GM19099 (cell line): ENCODE measurements at regions not wholly inside any gene's neighbourhood (a gene's known extent, or its start where the extent isn't known, plus 50 kb on each side); places are given as distances from the start of the nearest gene placed in this dataset.

Source experiments
- POLR2A ChIP-seq: IDR thresholded peaks from 3 replicates; pipeline ENCODE4 v1.6.1; 2011; ENCODE audit warnings: low read depth; ENCODE audit not compliant: insufficient read length; ENCODE audit errors: extremely low read depth

GRCh38 chr2:133986081-133986837, 267.6 kb upstream of the MGAT5 start:
- no peak for TF ChIP-seq POLR2A

DNA sequence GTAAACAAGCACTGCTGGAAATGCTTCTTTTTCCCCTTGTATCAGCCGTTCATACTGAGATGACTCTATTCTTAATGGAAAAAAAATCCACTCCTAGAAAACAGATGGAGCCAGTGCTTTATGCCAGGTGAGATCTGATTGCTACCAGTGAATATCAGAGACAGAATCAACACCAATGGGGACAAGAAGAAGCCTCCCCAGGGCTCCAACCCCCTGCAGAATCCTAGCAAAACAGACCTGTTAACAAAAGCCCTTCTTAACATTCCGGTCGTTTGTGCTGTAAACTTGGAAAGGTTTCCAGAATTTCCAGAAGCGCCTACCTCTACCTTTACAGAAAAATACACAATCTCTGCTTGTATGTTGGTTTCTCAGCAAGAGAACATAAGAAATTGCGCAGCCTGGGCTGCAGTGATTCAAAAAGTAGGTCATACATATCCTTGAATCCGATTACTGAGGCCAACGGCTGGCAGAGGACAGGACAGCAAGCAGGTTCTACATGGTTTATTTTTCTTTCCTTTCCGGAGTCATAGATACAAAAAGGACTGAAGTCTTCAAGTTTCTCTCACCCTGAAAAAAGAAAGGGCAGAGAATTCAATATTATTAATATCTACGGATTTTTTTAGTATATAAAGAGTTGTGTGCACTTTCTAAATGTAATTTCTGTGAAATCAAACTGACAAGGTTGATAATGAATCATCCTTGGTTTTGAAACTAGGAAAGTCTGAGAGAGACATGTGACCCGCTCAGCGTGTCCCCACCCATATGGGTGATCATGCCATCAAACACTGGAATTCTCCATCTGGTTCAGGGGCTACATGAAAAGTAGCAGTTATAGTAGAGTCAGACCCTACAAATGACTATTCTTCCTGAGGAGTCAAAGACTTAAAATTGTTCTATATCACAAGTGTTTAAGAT, 266.7 kb upstream of the MGAT5 start:
- no peak for TF ChIP-seq POLR2A

DNA sequence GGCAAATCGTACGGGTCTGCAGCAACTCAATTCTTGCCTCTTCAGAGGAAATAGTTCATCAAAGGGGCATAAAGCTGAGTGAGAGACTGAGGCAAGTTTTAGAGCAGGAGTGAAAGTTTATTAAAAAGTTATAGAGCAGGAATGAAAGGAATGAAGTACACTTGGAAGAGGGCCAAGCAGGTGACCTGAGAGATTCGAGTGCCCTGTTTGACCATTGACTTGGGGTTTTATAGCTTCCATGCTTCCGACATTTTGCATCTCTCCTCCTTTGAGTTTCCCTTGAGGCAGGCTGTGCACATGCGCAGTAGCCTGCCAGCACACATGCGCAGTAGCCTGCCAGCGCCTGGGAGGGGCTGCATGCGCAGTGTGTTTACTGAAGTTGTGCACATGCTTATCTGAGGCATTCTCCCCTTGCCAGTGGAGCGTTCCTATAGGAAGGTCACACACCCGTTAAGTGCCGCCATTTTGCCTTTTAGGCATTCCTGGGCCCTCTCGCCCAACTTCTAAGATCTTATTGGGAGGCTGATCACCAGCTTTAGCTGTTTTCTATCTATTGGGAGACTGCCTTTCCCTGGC, 265.5 kb upstream of the MGAT5 start:
- no peak for TF ChIP-seq POLR2A

GRCh38 chr2:133991606-133992168, 262.2 kb upstream of the MGAT5 start:
- TF ChIP-seq POLR2A = no peak

DNA sequence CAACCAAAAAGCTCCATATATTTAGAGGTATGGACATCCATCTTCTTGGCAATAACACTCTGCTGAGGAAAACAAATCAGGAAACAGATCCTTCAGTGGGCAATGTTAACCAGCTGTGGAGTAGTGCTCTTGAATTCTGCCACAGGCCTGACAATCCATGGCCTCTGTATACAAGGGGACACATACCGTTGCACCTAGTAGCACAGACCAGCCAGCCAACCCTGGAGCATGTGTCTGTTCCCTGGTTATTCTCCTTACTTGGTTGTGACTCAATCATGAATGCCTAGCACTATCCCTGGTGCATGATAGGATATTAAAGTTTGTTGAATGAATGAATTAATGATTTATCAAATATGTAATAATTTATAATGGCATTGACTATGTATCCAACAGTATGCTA, 261.4 kb upstream of the MGAT5 start:
- no peak for TF ChIP-seq POLR2A

GRCh38 chr2:133993160-133993559, 260.7 kb upstream of the MGAT5 start:
- no peak for TF ChIP-seq POLR2A

GRCh38 chr2:134002391-134002790, 251.5 kb upstream of the MGAT5 start:
- TF ChIP-seq POLR2A = no peak

DNA sequence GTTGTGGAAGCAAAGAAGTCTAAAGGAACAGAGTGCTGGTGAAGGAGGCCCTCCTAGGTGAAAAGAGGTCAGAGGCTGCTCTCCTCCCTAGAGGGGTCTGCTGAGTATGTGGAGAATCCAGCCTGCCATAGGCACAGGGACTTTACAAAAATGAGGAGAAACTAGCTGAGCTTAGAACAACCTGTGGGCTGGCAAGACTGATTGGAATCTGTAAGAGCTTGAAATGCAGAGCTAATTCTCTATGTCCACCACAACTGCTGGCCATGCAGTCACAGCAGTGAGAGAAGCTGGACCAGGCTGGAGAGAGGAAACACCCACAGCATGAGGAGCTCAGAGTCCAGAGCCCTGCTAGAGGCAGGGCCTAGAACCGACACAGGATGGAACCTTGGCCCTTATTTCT, 251.0 kb upstream of the MGAT5 start:
- TF ChIP-seq POLR2A = no peak

- TF ChIP-seq POLR2A = no peak
These were observed 249.4 kb upstream of the MGAT5 start for GRCh38 chr2:134004467-134004866.

GRCh38 chr2:134008837-134009236, 245.0 kb upstream of the MGAT5 start:
- no peak for TF ChIP-seq POLR2A

- no peak for TF ChIP-seq POLR2A
These were observed 244.4 kb upstream of the MGAT5 start for GRCh38 chr2:134009440-134009839.

DNA sequence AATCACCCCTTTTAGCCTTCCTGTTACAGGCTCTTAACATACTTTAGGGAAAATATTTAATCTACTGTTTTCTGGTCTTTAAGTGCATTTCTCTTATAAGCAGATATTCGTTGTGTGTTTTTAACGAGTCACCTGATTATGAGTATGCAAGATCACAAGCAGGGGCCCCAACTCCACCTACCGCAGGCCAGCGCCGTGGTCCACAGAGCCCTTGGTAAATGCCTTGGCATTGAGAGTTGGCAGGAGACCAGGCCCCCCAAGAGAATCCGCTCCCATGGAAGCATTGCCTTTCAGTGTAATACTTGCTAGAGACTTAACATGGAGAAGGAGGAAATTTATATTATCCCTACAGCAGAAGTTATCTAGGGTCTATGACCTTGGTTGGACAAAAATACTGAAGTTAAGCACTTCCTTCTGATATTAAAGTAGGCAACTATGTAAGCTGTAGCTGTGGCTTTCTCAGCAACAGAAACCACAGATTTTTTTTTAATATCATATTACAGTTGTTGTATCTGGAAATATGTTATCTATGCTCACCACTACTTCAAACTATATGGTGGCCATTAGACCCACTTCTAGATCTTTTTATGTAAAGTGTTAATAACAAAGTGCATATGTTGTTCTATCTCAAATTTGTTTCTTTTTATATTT, 241.8 kb upstream of the MGAT5 start:
- TF ChIP-seq POLR2A = no peak

- no peak for TF ChIP-seq POLR2A
These were observed 239.5 kb upstream of the MGAT5 start for GRCh38 chr2:134014196-134014960.

DNA sequence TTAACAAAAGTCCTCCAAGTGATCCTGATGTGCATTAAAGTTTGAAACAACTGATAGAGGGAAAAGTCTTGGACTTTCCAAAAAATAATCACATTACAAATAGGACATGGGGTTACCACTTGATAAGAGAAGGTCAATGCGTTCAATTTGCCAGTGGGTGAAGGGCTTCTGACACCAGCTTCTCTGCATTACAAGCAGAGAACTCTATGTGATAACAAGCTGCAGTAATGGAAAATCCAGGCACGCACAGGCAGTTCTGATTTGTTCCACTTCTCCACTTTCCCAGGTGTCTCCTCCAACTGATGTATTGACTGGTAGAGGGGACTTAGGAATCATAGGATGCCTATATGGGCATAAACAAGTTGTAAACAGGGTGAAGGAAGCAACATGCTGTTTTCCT, 234.0 kb upstream of the MGAT5 start:
- no peak for TF ChIP-seq POLR2A
